CD8-positive, alpha-beta memory T cell (primary cell): ENCODE measurements at regions not wholly inside any gene's neighbourhood (a gene's known extent, or its start where the extent isn't known, plus 50 kb on each side); places are given as distances from the start of the nearest gene placed in this dataset.

Source experiments
- CTCF ChIA-PET: fragments of 350-600 bp; sonication (Branson Sonifier 250); formaldehyde crosslinking; loops from one replicate; lab custom pipeline; 2021; ENCODE audit warnings: antibody characterized with exemption; lab: Charles Lee
- POLR2A ChIA-PET: fragments of 350-600 bp; sonication (Branson Sonifier 250); formaldehyde crosslinking; loops from one replicate; lab custom pipeline; 2021; ENCODE audit warnings: antibody characterized with exemption; lab: Charles Lee
- DNase-seq, 5 donors: peaks; one replicate each; pipeline versions ENCODE4 v3.0.0 to v3.0.0-alpha.2; 2020 to 2022; ENCODE audit warnings: mixed read lengths in 1 of 5
- H3K27ac ChIP-seq: one replicate; pipeline ENCODE4 v1.7.0; 2013; ENCODE audit warnings: low read depth, mild to moderate bottlenecking, low read length, moderate library complexity
- H3K27me3 ChIP-seq: 2 replicates; pipeline ENCODE4 v1.7.0; 2013; ENCODE audit warnings: low read length, mild to moderate bottlenecking; ENCODE audit not compliant: insufficient read depth, poor library complexity, severe bottlenecking
- H3K36me3 ChIP-seq: 2 replicates; pipeline ENCODE4 v1.7.0; 2013; ENCODE audit warnings: mild to moderate bottlenecking, low read length, moderate library complexity; ENCODE audit not compliant: insufficient read depth
- H3K4me1 ChIP-seq: 2 replicates; pipeline ENCODE4 v1.7.0; 2013; ENCODE audit warnings: mild to moderate bottlenecking, low read length, moderate library complexity; ENCODE audit not compliant: insufficient read depth
- H3K4me3 ChIP-seq: 2 replicates; pipeline ENCODE4 v1.7.0; 2013; ENCODE audit warnings: mild to moderate bottlenecking, low read length
- H3K9me3 ChIP-seq: 2 replicates; pipeline ENCODE4 v1.7.0; 2013; ENCODE audit warnings: mild to moderate bottlenecking, low read length
- H3K27ac Mint-ChIP-seq, 8 donors: one replicate each; pipeline ENCODE4 v1.8.0; 2020 to 2021; ENCODE audit warnings: mixed read lengths in 8 of 8, mild to moderate bottlenecking in 6 of 8, inconsistent platforms in 3 of 8, moderate library complexity in 3 of 8
- H3K27me3 Mint-ChIP-seq, 2 donors: one replicate each; pipeline ENCODE4 v1.8.0; 2020 to 2021; ENCODE audit warnings: mixed read lengths in 2 of 2, mild to moderate bottlenecking in 1 of 2, moderate library complexity in 1 of 2
- H3K36me3 Mint-ChIP-seq, 3 donors: one replicate each; pipeline ENCODE4 v1.8.0; 2020 to 2021; ENCODE audit warnings: mixed read lengths in 3 of 3, inconsistent platforms in 1 of 3, mild to moderate bottlenecking in 1 of 3
- H3K4me1 Mint-ChIP-seq, 3 donors: one replicate each; pipeline ENCODE4 v1.8.0; 2020 to 2021; ENCODE audit warnings: mixed read lengths in 3 of 3, inconsistent platforms in 1 of 3, mild to moderate bottlenecking in 1 of 3
- H3K4me3 Mint-ChIP-seq, 7 donors: one replicate each; pipeline ENCODE4 v1.8.0; 2020 to 2021; ENCODE audit warnings: mixed read lengths in 7 of 7, mild to moderate bottlenecking in 6 of 7, moderate library complexity in 4 of 7, inconsistent platforms in 2 of 7
- H3K9me3 Mint-ChIP-seq, 5 donors: one replicate each; pipeline ENCODE4 v1.8.0; 2020 to 2022; ENCODE audit warnings: mixed read lengths in 5 of 5, mild to moderate bottlenecking in 3 of 5, moderate library complexity in 2 of 5, inconsistent platforms in 1 of 5

DNA sequence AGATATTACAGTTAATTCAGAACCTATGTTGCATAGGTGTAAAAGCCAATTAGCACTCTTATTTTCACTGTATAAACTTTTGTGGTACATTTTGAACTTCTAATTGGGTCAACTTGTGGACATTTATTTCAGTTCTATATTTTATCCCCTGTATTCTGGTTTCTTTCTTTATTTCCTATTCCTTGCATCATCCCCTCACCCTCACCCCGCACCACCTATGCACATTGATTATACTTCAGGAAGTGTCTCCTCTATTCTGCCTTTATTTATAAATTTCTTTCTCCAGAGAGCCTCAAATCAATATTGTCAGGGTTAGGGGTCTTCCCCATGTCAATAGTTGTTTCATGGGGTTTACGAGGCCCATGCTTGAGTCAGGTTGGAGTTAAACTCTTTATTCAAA is 83.1 kb downstream of the TEX13C start:
- H3K9me3 ChIP-seq = no peaks in the 10 kb centered on the region
- no peak for DNase-seq
- H3K4me1 Mint-ChIP-seq = no peaks in the 10 kb centered on the region
- no peak overlapping the region for H3K4me3 Mint-ChIP-seq
- H3K4me3 ChIP-seq = no peak overlapping the region
- no peaks in the 10 kb centered on the region for H3K27me3 Mint-ChIP-seq
- ChIA-PET POLR2A (no interaction called here), CTCF (no interaction called here)
- H3K36me3 Mint-ChIP-seq = no peaks in the 10 kb centered on the region
- no peaks in the 10 kb centered on the region for H3K27me3 ChIP-seq
- no peaks in the 10 kb centered on the region for H3K4me1 ChIP-seq
- no peaks in the 10 kb centered on the region for H3K36me3 ChIP-seq
- H3K9me3 Mint-ChIP-seq = no peaks in the 10 kb centered on the region
- H3K27ac Mint-ChIP-seq = no peak overlapping the region
- H3K27ac ChIP-seq = no peak overlapping the region

DNA sequence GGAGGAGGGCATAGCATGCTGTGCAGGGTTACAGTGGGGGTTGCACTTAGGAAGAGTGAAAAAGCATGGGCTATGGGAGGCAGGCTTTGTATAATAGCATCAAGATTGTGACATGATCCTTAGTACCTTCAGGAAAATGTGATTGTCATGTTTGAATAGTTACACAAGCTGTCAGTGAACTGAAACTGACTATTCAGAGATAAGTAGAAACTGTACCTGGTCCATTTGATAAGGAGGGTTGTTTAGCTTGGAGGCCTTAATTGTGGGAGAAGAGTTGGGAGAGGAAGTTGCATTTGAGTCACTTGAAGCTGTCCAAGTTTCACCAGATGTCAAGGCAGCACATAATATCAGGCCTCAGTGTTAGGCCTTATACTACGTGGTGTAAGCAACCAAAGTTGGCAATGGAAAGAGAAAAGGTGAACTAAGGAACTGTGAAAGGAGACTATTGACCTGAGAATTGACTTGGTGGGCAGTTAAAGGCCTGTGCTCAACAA is 85.0 kb downstream of the TEX13C start:
- no peaks in the 10 kb centered on the region for H3K9me3 Mint-ChIP-seq
- Histone ChIP-seq H3K4me3 (no peak overlapping the region), H3K9me3 (no peaks in the 10 kb centered on the region), H3K36me3 (no peaks in the 10 kb centered on the region), H3K27ac (peak overlapping the region; percentile 51), H3K4me1 (no peaks in the 10 kb centered on the region), H3K27me3 (no peaks in the 10 kb centered on the region)
- DNase-seq = no peak
- ChIA-PET CTCF (no interaction called here), POLR2A (no interaction called here)
- H3K27ac Mint-ChIP-seq = peak overlapping the region in 1 of 8 donors; percentile 43
- no peaks in the 10 kb centered on the region for H3K4me1 Mint-ChIP-seq
- no peaks in the 10 kb centered on the region for H3K27me3 Mint-ChIP-seq
- no peaks in the 10 kb centered on the region for H3K36me3 Mint-ChIP-seq
- H3K4me3 Mint-ChIP-seq = no peak overlapping the region

- ChIA-PET CTCF (no interaction called here), POLR2A (no interaction called here)
- peak overlapping the region; percentile 51 for H3K27ac ChIP-seq
- Mint-ChIP-seq H3K36me3 (no peaks in the 10 kb centered on the region), H3K9me3 (no peaks in the 10 kb centered on the region), H3K27ac (no peak overlapping the region), H3K27me3 (no peaks in the 10 kb centered on the region), H3K4me3 (no peak overlapping the region), H3K4me1 (no peaks in the 10 kb centered on the region)
- H3K9me3 ChIP-seq = no peaks in the 10 kb centered on the region
- H3K36me3 ChIP-seq = no peaks in the 10 kb centered on the region
- no peak overlapping the region for H3K4me3 ChIP-seq
- H3K4me1 ChIP-seq = no peaks in the 10 kb centered on the region
- DNase-seq = no peak
- no peaks in the 10 kb centered on the region for H3K27me3 ChIP-seq
Observed at GRCh38 chrX:125405339-125405738, 85.7 kb downstream of the TEX13C start.

- no peaks in the 10 kb centered on the region for H3K36me3 ChIP-seq
- no peak overlapping the region for H3K27ac ChIP-seq
- no peak overlapping the region for H3K4me3 ChIP-seq
- Mint-ChIP-seq H3K4me3 (no peak overlapping the region), H3K36me3 (no peaks in the 10 kb centered on the region), H3K4me1 (no peaks in the 10 kb centered on the region), H3K9me3 (no peaks in the 10 kb centered on the region), H3K27me3 (no peaks in the 10 kb centered on the region), H3K27ac (no peak overlapping the region)
- ChIA-PET CTCF (no interaction called here), POLR2A (no interaction called here)
- no peaks in the 10 kb centered on the region for H3K9me3 ChIP-seq
- H3K4me1 ChIP-seq = no peaks in the 10 kb centered on the region
- DNase-seq = no peak
- H3K27me3 ChIP-seq = no peaks in the 10 kb centered on the region
Observed at GRCh38 chrX:125407314-125407713, 87.6 kb downstream of the TEX13C start.

GRCh38 chrX:125420809-125421208 is 101.1 kb downstream of the TEX13C start:
- Histone ChIP-seq H3K27ac (no peak overlapping the region), H3K9me3 (no peaks in the 10 kb centered on the region), H3K4me3 (no peak overlapping the region), H3K27me3 (no peaks in the 10 kb centered on the region), H3K4me1 (no peaks in the 10 kb centered on the region), H3K36me3 (no peaks in the 10 kb centered on the region)
- no peak overlapping the region for H3K27ac Mint-ChIP-seq
- ChIA-PET POLR2A (no interaction called here), CTCF (no interaction called here)
- DNase-seq = no peak
- no peaks in the 10 kb centered on the region for H3K4me1 Mint-ChIP-seq
- H3K36me3 Mint-ChIP-seq = no peaks in the 10 kb centered on the region
- no peak overlapping the region for H3K4me3 Mint-ChIP-seq
- peaks cover 0 to 3% of the 10 kb centered on the region in 2 donors for H3K27me3 Mint-ChIP-seq
- H3K9me3 Mint-ChIP-seq = no peaks in the 10 kb centered on the region

DNA sequence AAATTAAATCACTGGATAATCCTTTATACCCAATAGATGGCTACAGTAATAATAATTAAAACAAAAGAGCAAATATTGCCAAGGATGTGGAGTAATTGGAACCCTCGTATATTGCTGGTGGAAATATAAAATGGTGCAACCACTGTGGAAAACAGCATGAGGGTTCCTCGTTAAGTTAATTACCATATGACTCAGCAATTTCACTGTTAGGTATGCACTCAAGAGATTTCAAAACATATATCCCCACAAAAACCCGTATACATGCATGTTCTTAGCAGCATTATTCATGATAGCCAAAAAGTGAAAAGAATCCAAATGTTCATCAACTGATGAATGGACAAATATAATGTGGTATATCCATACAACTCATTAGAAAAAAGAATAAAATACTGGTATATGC is 103.3 kb downstream of the TEX13C start:
- H3K4me1 Mint-ChIP-seq = no peaks in the 10 kb centered on the region
- no peaks in the 10 kb centered on the region for H3K36me3 Mint-ChIP-seq
- no peaks in the 10 kb centered on the region for H3K27me3 ChIP-seq
- peaks cover 0 to 3% of the 10 kb centered on the region in 2 donors for H3K27me3 Mint-ChIP-seq
- H3K9me3 ChIP-seq = no peaks in the 10 kb centered on the region
- DNase-seq = no peak
- H3K9me3 Mint-ChIP-seq = no peaks in the 10 kb centered on the region
- ChIA-PET POLR2A (no interaction called here), CTCF (no interaction called here)
- H3K27ac ChIP-seq = no peak overlapping the region
- H3K4me1 ChIP-seq = no peaks in the 10 kb centered on the region
- H3K36me3 ChIP-seq = no peaks in the 10 kb centered on the region
- no peak overlapping the region for H3K27ac Mint-ChIP-seq
- no peak overlapping the region for H3K4me3 ChIP-seq
- H3K4me3 Mint-ChIP-seq = no peak overlapping the region

GRCh38 chrX:125424536-125424935 is 104.9 kb downstream of the TEX13C start:
- H3K4me3 ChIP-seq = no peak overlapping the region
- POLR2A ChIA-PET = no interaction called here
- no peaks in the 10 kb centered on the region for H3K9me3 ChIP-seq
- H3K9me3 Mint-ChIP-seq = no peaks in the 10 kb centered on the region
- no peaks in the 10 kb centered on the region for H3K36me3 Mint-ChIP-seq
- H3K27me3 ChIP-seq = no peaks in the 10 kb centered on the region
- no peak overlapping the region for H3K4me3 Mint-ChIP-seq
- no peak for DNase-seq
- no peaks in the 10 kb centered on the region for H3K27me3 Mint-ChIP-seq
- CTCF ChIA-PET = no interaction called here
- H3K4me1 Mint-ChIP-seq = no peaks in the 10 kb centered on the region
- no peaks in the 10 kb centered on the region for H3K36me3 ChIP-seq
- H3K27ac ChIP-seq = no peak overlapping the region
- no peaks in the 10 kb centered on the region for H3K4me1 ChIP-seq
- no peak overlapping the region for H3K27ac Mint-ChIP-seq

DNA sequence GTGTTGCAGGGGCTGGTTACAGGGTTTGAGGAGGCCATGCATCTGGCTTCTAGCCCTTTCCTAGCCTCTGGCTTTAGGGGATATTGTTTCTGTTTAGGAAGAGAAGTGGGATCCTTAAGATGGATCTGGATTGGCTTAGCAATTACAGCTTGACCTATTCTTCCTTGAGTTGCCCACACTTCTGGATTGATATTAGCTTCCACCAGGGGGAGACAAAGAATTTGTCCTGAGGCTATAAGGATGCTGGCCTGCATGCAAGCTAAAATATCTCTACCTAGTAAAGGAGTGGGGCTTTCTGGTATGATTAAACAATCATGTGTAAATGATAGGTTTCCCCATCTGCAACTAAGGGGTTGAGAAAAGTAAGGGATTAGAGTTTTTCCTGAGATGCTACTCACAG is 117.2 kb downstream of the TEX13C start:
- H3K36me3 Mint-ChIP-seq = no peaks in the 10 kb centered on the region

More for the DNA sequence above, 117.2 kb downstream of the TEX13C start:
- H3K36me3 ChIP-seq = no peaks in the 10 kb centered on the region
- H3K27me3 ChIP-seq = no peaks in the 10 kb centered on the region
- Mint-ChIP-seq H3K27ac (no peak overlapping the region), H3K4me3 (no peak overlapping the region), H3K27me3 (peaks cover 0 to 5% of the 10 kb centered on the region in 2 donors), H3K4me1 (no peaks in the 10 kb centered on the region), H3K9me3 (no peaks in the 10 kb centered on the region)
- H3K9me3 ChIP-seq = no peaks in the 10 kb centered on the region
- ChIA-PET POLR2A (no interaction called here), CTCF (no interaction called here)
- no peak overlapping the region for H3K27ac ChIP-seq
- no peak overlapping the region for H3K4me3 ChIP-seq
- no peak for DNase-seq
- no peaks in the 10 kb centered on the region for H3K4me1 ChIP-seq
